ENCODE measurements at regions not wholly inside any gene's neighbourhood (a gene's known extent, or its start where the extent isn't known, plus 50 kb on each side); places are given as distances from the start of the nearest gene placed in this dataset.

- no peak overlapping the region for H3K9ac ChIP-seq (ENCODE audit: low read length)
- no peaks in the 10 kb centered on the region for H3K4me1 ChIP-seq (ENCODE audit: low read length)
- 0 out of 2 replicates have a peak, but pooled peaks cover 2% of the 10 kb centered on the region for H3K9me3 ChIP-seq (replicated peaks; ENCODE audit: insufficient read depth, low read length)
Measured at GRCh38 chr6:1040393-1040792, 271.5 kb upstream of the FOXQ1 start.

GRCh38 chr6:1039746-1040145, 272.2 kb upstream of the FOXQ1 start:
- Histone ChIP-seq H3K9ac (ENCODE audit: low read length) (no peak overlapping the region), H3K27me3 (replicated peaks; ENCODE audit: insufficient read depth, low read length) (no peaks in the 10 kb centered on the region), H2AFZ (ENCODE audit: low read length) (no peak overlapping the region), H3K79me2 (ENCODE audit: low read length) (no peaks in the 10 kb centered on the region), H3K9me3 (replicated peaks; ENCODE audit: insufficient read depth, low read length) (no peaks in the 10 kb centered on the region), H3K4me2 (ENCODE audit: low read depth, low read length) (no peak overlapping the region), H3K27ac (ENCODE audit: low read length) (no peak overlapping the region), H3K36me3 (replicated peaks; ENCODE audit: insufficient read depth, low read length) (no peaks in the 10 kb centered on the region), H3K4me3 (ENCODE audit: low read length) (no peak overlapping the region), H3K4me1 (ENCODE audit: low read length) (no peaks in the 10 kb centered on the region), H3K9me2 (replicated peaks; ENCODE audit: insufficient read depth, low read length) (no peaks in the 10 kb centered on the region), H4K20me1 (ENCODE audit: insufficient read depth, low read length) (no peaks in the 10 kb centered on the region), H3F3A (ENCODE audit: insufficient read depth, low read length) (no peaks in the 10 kb centered on the region)
- TF ChIP-seq CTCF (IDR thresholded peaks at IDR 0.05; ENCODE audit: low read length), result no peak
- TF ChIP-seq EZH2 (optimal IDR thresholded peaks at IDR 0.05; ENCODE audit: low read depth, low read length), result no peak
- no peak for TF ChIP-seq EZH2phosphoT487 (IDR thresholded peaks at IDR 0.05; ENCODE audit: low read length)
- no peak for DNase-seq

More at GRCh38 chr6:1040393-1040792, 271.5 kb upstream of the FOXQ1 start:
- Histone ChIP-seq H3K36me3 (replicated peaks; ENCODE audit: insufficient read depth, low read length) (no peaks in the 10 kb centered on the region), H3K4me3 (ENCODE audit: low read length) (no peak overlapping the region), H3F3A (ENCODE audit: insufficient read depth, low read length) (no peaks in the 10 kb centered on the region), H3K4me2 (ENCODE audit: low read depth, low read length) (no peak overlapping the region), H3K9me2 (replicated peaks; ENCODE audit: insufficient read depth, low read length) (no peaks in the 10 kb centered on the region), H3K27ac (ENCODE audit: low read length) (no peak overlapping the region), H3K79me2 (ENCODE audit: low read length) (no peaks in the 10 kb centered on the region), H2AFZ (ENCODE audit: low read length) (no peak overlapping the region), H3K27me3 (replicated peaks; ENCODE audit: insufficient read depth, low read length) (no peaks in the 10 kb centered on the region), H4K20me1 (ENCODE audit: insufficient read depth, low read length) (no peaks in the 10 kb centered on the region)
- TF ChIP-seq EZH2 (optimal IDR thresholded peaks at IDR 0.05; ENCODE audit: low read depth, low read length) (no peak), CTCF (IDR thresholded peaks at IDR 0.05; ENCODE audit: low read length) (no peak), EZH2phosphoT487 (IDR thresholded peaks at IDR 0.05; ENCODE audit: low read length) (no peak)
- no peak for DNase-seq

GRCh38 chr6:1039191-1039590, 272.7 kb upstream of the FOXQ1 start:
- Histone ChIP-seq H3K9ac (ENCODE audit: low read length) (no peak overlapping the region), H3K27me3 (replicated peaks; ENCODE audit: insufficient read depth, low read length) (no peaks in the 10 kb centered on the region), H3K27ac (ENCODE audit: low read length) (no peak overlapping the region), H4K20me1 (ENCODE audit: insufficient read depth, low read length) (no peaks in the 10 kb centered on the region), H3K79me2 (ENCODE audit: low read length) (no peaks in the 10 kb centered on the region), H3K9me3 (replicated peaks; ENCODE audit: insufficient read depth, low read length) (no peaks in the 10 kb centered on the region), H3F3A (ENCODE audit: insufficient read depth, low read length) (no peaks in the 10 kb centered on the region), H3K4me1 (ENCODE audit: low read length) (no peaks in the 10 kb centered on the region), H3K4me2 (ENCODE audit: low read depth, low read length) (no peak overlapping the region), H3K36me3 (replicated peaks; ENCODE audit: insufficient read depth, low read length) (no peaks in the 10 kb centered on the region), H2AFZ (ENCODE audit: low read length) (no peak overlapping the region), H3K9me2 (replicated peaks; ENCODE audit: insufficient read depth, low read length) (no peaks in the 10 kb centered on the region), H3K4me3 (ENCODE audit: low read length) (no peak overlapping the region)
- DNase-seq, result no peak
- no peak for TF ChIP-seq CTCF (IDR thresholded peaks at IDR 0.05; ENCODE audit: low read length)
- no peak for TF ChIP-seq EZH2phosphoT487 (IDR thresholded peaks at IDR 0.05; ENCODE audit: low read length)
- no peak for TF ChIP-seq EZH2 (optimal IDR thresholded peaks at IDR 0.05; ENCODE audit: low read depth, low read length)

Measured in MM.1S (cell line).